Fibroblast of the aortic adventitia (primary cell): ENCODE measurements at regions not wholly inside any gene's neighbourhood (a gene's known extent, or its start where the extent isn't known, plus 50 kb on each side); places are given as distances from the start of the nearest gene placed in this dataset.

Experiments used
- DNase-seq: peaks from one replicate; pipeline ENCODE4 v3.0.0-alpha.2; 2010; ENCODE audit warnings: low read depth
- H3K4me3 ChIP-seq: 2 replicates; pipeline ENCODE4 v1.5.1; 2011; ENCODE audit warnings: low read depth, mild to moderate bottlenecking, control low read depth, low read length, moderate library complexity
- TF ChIP-seq, protein P1 (sequence below): IDR thresholded peaks from 2 replicates; pipeline ENCODE4 v1.5.1; 2011; ENCODE audit warnings: mild to moderate bottlenecking, low read length, control low read depth, inconsistent platforms; ENCODE audit not compliant: insufficient read depth

DNA sequence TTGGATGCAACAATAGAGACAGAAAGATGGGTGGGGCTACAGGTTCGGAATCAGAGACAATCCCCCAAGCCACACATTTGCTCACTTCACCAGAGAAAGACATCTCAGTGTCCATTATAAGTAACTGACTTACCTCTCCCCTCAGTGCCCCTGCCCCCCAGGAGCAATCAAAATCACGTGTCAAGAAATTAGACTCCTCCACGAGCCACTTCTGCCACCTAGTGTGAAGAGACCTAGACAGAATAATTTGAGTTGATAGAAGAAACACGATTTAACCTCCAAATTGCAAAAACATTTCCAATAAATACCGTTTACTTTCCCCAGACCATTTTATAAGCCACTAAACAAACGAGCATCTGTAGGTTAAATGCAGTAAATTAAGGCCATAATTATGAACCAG lies 123.2 kb downstream of the SLC30A10 start:
- peak; percentile 30 for DNase-seq
- H3K4me3 ChIP-seq = no peak overlapping the region
- TF ChIP-seq, protein P1, sequence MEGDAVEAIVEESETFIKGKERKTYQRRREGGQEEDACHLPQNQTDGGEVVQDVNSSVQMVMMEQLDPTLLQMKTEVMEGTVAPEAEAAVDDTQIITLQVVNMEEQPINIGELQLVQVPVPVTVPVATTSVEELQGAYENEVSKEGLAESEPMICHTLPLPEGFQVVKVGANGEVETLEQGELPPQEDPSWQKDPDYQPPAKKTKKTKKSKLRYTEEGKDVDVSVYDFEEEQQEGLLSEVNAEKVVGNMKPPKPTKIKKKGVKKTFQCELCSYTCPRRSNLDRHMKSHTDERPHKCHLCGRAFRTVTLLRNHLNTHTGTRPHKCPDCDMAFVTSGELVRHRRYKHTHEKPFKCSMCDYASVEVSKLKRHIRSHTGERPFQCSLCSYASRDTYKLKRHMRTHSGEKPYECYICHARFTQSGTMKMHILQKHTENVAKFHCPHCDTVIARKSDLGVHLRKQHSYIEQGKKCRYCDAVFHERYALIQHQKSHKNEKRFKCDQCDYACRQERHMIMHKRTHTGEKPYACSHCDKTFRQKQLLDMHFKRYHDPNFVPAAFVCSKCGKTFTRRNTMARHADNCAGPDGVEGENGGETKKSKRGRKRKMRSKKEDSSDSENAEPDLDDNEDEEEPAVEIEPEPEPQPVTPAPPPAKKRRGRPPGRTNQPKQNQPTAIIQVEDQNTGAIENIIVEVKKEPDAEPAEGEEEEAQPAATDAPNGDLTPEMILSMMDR = peak; percentile 26

DNA sequence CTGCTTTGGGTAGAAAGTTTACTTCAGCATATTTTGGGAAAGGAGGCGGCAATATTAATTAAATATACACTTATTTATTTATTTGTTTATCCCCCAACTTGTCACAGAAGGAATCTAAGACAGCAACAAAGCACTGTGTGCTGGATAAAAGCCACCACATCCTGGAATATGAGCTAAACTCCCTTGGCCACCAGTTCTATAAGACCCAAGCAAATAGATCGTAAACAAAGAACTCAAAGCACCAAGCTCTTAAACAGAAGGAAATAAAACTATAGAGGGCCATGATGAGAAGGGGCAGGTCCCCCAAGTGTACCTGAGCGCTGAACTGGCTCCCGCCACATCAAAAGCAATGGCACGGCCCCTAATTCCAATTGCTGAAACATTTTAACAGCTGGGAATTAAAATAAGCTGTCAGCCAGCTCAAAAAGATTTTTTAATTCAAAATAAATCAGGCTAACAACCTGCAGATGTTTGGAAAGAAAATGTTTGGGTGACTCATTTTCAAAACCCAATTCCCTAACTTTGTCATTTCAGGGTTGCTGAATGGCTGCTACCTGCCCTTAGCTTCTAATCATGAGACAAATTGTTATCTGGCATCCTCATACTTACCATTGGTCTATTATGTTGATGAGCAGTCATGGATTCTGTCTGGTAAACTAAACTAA lies 127.1 kb downstream of the SLC30A10 start:
- H3K4me3 ChIP-seq = no peak overlapping the region
- DNase-seq = peak; percentile 34
- TF ChIP-seq, protein P1 = no peak

DNA sequence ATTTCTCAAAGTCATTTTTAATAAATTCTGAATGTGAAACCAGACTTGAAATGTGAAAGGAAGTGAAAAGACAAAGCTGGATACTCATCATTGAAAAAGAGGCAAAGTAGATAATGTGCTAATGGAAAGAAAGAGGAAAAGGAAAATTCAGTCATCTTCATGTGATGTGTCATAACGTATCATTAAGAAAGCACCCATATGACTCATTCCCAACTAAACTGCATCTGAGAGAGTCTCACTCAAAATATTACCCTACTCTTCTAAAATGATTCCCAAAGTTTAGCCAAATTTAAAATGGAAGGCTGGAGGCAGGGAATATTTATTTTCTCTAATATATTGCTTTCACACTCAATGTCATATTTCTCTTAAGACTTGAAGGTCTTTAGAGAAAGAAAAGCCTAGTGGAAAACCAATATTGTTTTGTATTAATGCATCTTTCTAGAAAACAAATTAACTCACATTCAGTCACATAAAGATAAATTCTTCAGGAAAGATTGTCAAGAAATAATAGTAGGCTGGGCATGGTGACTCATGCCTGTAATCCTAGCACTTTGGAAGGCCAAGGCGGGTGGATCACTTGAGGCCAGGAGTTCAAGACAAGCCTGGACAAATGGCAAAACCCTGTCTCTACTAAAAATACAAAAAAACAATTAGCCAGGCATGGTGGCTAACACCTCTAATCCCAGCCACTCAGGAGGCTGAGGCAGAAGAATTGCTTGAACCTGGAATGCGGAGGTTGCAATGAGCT lies 129.9 kb downstream of the SLC30A10 start:
- TF ChIP-seq, protein P1 = no peak
- no peak overlapping the region for H3K4me3 ChIP-seq
- peak; percentile 77 for DNase-seq

DNA sequence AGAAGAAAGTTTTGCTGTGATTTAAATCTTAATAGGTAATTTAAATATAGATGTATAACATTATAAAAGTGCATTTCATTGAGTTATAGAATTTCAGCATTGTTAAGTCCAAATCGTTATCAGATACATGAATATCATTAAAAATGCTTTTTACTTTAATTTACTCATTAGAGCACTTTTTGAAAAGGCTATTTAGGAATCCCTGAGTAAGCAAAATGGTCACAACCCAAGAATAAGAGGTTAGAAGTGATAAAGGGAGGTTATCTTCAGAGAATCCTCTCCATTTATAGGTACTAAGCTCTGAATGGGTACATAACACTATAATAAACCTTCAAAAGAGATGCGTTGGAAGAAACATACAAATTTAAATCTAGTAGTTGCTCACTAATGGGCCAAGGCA lies 130.7 kb downstream of the SLC30A10 start:
- DNase-seq = no peak
- H3K4me3 ChIP-seq = no peak overlapping the region
- TF ChIP-seq, protein P1 = no peak

DNA sequence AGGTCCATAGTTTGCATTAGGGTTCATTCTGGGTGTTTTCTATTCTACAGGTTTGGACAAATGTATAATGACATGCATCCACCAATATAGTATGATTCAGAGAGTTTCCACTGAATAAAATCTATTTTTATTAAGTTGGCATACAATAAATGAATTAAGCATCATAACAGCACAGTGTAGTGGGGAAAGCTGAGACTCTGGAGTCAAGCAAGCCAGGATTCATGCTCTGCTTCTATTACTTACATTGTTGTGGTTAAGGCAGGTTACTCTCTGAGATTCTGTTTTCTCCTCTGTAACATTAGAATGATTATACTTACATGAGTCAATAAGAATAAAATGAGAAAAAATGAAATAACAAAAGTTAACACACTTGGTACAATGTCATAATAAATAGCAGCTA lies 131.3 kb downstream of the SLC30A10 start:
- TF ChIP-seq, protein P1 = no peak
- no peak overlapping the region for H3K4me3 ChIP-seq
- DNase-seq = peak; percentile 39

DNA sequence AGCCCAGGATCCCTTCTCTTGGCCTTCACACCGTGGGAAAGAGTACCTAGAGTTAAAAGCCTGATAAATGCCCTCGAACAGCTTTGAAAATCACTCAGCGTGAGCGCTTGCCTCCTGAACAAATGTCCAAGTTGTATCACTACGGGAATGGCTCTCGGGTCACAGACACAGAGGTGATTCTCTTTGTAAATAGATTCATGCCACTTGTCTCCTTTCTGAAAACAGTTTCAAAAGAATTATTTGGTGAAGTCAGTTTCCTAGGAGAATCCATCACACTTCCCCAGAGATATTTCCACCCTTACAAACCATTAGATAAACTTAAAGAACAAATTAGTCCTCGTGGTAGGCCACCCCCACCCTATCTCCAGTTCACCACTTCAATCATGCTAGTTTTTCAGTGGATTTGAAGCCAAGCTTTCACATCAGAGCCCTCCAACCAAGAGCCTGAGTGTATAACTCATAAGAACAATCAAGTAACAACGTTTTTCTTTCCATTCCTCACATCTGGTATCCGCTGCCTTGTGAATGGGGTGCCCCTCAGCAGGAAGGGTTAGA lies 132.9 kb downstream of the SLC30A10 start:
- no peak for DNase-seq
- no peak overlapping the region for H3K4me3 ChIP-seq
- TF ChIP-seq, protein P1 = no peak
